HG03039 (cell line): ENCODE measurements at regions not wholly inside any gene's neighbourhood (a gene's known extent, or its start where the extent isn't known, plus 50 kb on each side); places are given as distances from the start of the nearest gene placed in this dataset.

Source experiments
- ATAC-seq: cut with Tn5 transposase; IDR thresholded peaks from one replicate; pipeline ENCODE4 v1.9.1; 2021; ENCODE audit warnings: mild to moderate bottlenecking, moderate library complexity; ENCODE audit not compliant: unreplicated experiment

- no peak for ATAC-seq
Observed at GRCh38 chr1:192521734-192522133, 53.8 kb upstream of the RGS1 start.

- no peak for ATAC-seq
Observed at GRCh38 chr1:192522673-192523072, 52.9 kb upstream of the RGS1 start.

GRCh38 chr1:192524223-192524622 is 51.4 kb upstream of the RGS1 start:
- no peak for ATAC-seq
